GM21825 (cell line): ENCODE measurements at regions not wholly inside any gene's neighbourhood (a gene's known extent, or its start where the extent isn't known, plus 50 kb on each side); places are given as distances from the start of the nearest gene placed in this dataset.

Source experiments
- ATAC-seq: cut with Tn5 transposase; IDR thresholded peaks from one replicate; pipeline ENCODE4 v1.9.1; 2021; ENCODE audit warnings: mild to moderate bottlenecking, moderate library complexity; ENCODE audit not compliant: unreplicated experiment

GRCh38 chr5:96142184-96142781, 180.6 kb upstream of the ELL2 start:
- ATAC-seq, result no peak

- ATAC-seq, result no peak
Measured at GRCh38 chr5:96141749-96142148, 180.1 kb upstream of the ELL2 start.

GRCh38 chr5:96140496-96140895, 178.8 kb upstream of the ELL2 start:
- no peak for ATAC-seq

GRCh38 chr5:96140084-96140483, 178.4 kb upstream of the ELL2 start:
- no peak for ATAC-seq

GRCh38 chr5:96134886-96135285, 173.2 kb upstream of the ELL2 start:
- ATAC-seq, result no peak

- ATAC-seq, result no peak
Measured at GRCh38 chr5:96133341-96134079, 171.9 kb upstream of the ELL2 start.

GRCh38 chr5:96129276-96129675, 167.6 kb upstream of the ELL2 start:
- ATAC-seq, result no peak

- no peak for ATAC-seq
Measured at GRCh38 chr5:96128204-96128864, 166.7 kb upstream of the ELL2 start.

GRCh38 chr5:96127538-96127937, 165.9 kb upstream of the ELL2 start:
- ATAC-seq, result no peak

GRCh38 chr5:96125231-96125891, 163.7 kb upstream of the ELL2 start:
- no peak for ATAC-seq

- ATAC-seq, result no peak
Measured at GRCh38 chr5:96124589-96124988, 162.9 kb upstream of the ELL2 start.

GRCh38 chr5:96123418-96123817, 161.8 kb upstream of the ELL2 start:
- no peak for ATAC-seq

GRCh38 chr5:96121364-96121763, 159.7 kb upstream of the ELL2 start:
- ATAC-seq, result no peak

GRCh38 chr5:96120120-96120519, 158.5 kb upstream of the ELL2 start:
- ATAC-seq, result no peak

- no peak for ATAC-seq
Measured at GRCh38 chr5:96117771-96118651, 156.4 kb upstream of the ELL2 start.

GRCh38 chr5:96115147-96115807, 153.6 kb upstream of the ELL2 start:
- no peak for ATAC-seq

GRCh38 chr5:96114736-96115135, 153.1 kb upstream of the ELL2 start:
- ATAC-seq, result no peak

- ATAC-seq, result no peak
Measured at GRCh38 chr5:96113170-96113939, 151.7 kb upstream of the ELL2 start.

GRCh38 chr5:96112703-96113102, 151.1 kb upstream of the ELL2 start:
- ATAC-seq, result no peak
